HEK293 (cell line): ENCODE measurements at regions not wholly inside any gene's neighbourhood (a gene's known extent, or its start where the extent isn't known, plus 50 kb on each side); places are given as distances from the start of the nearest gene placed in this dataset.

Source experiments
- ATF2 ChIP-seq: fragments of 450-650 bp; formaldehyde crosslinking; IDR thresholded peaks from 2 replicates; pipeline ENCODE4 v1.5.1; 2016; ENCODE audit warnings: missing biosample characterization, missing genetic modification characterization, low read depth
- CTCF ChIP-seq: fragments of 450-650 bp; formaldehyde crosslinking; IDR thresholded peaks from 2 replicates; pipeline ENCODE4 v1.5.1; 2016; ENCODE audit warnings: missing biosample characterization, missing genetic modification characterization
- KLF1 ChIP-seq: fragments of 450-650 bp; formaldehyde crosslinking; IDR thresholded peaks from 2 replicates; pipeline ENCODE4 v1.5.1; 2016; ENCODE audit warnings: missing biosample characterization, missing genetic modification characterization
- ZBTB7A ChIP-seq: fragments of 450-650 bp; formaldehyde crosslinking; IDR thresholded peaks from 2 replicates; pipeline ENCODE4 v1.5.1; 2016; ENCODE audit warnings: low read depth, missing biosample characterization, missing genetic modification characterization
- ZNF133 ChIP-seq: fragments of 450-650 bp; formaldehyde crosslinking; IDR thresholded peaks from 2 replicates; pipeline ENCODE4 v1.5.1; 2016; ENCODE audit warnings: missing biosample characterization, missing genetic modification characterization
- ZNF138 ChIP-seq: fragments of 450-650 bp; formaldehyde crosslinking; IDR thresholded peaks from 2 replicates; pipeline ENCODE4 v1.5.1; 2016; ENCODE audit warnings: missing biosample characterization, missing genetic modification characterization, borderline replicate concordance
- ZNF391 ChIP-seq: fragments of 450-650 bp; formaldehyde crosslinking; IDR thresholded peaks from 2 replicates; pipeline ENCODE4 v1.5.1; 2016; ENCODE audit warnings: low read depth, missing biosample characterization, missing genetic modification characterization, borderline replicate concordance
- ZNF48 ChIP-seq: fragments of 450-650 bp; formaldehyde crosslinking; IDR thresholded peaks from 2 replicates; pipeline ENCODE4 v1.5.1; 2016; ENCODE audit warnings: missing biosample characterization, missing genetic modification characterization
- ZNF530 ChIP-seq: fragments of 450-650 bp; formaldehyde crosslinking; IDR thresholded peaks from 2 replicates; pipeline ENCODE4 v1.5.1; 2016; ENCODE audit warnings: low read depth, missing biosample characterization, missing genetic modification characterization
- TF ChIP-seq, protein P1 (sequence below): fragments of 450-650 bp; formaldehyde crosslinking; IDR thresholded peaks from 2 replicates; pipeline ENCODE4 v1.5.1; 2016; ENCODE audit warnings: missing biosample characterization, missing genetic modification characterization
- TF ChIP-seq, protein P2 (sequence below): fragments of 450-650 bp; formaldehyde crosslinking; IDR thresholded peaks from 2 replicates; pipeline ENCODE4 v1.5.1; 2016; ENCODE audit warnings: missing biosample characterization, missing genetic modification characterization

- no peak for TF ChIP-seq CTCF
- TF ChIP-seq ZNF391 (tag by site-specific recombination), result no peak
- TF ChIP-seq, protein P1, sequence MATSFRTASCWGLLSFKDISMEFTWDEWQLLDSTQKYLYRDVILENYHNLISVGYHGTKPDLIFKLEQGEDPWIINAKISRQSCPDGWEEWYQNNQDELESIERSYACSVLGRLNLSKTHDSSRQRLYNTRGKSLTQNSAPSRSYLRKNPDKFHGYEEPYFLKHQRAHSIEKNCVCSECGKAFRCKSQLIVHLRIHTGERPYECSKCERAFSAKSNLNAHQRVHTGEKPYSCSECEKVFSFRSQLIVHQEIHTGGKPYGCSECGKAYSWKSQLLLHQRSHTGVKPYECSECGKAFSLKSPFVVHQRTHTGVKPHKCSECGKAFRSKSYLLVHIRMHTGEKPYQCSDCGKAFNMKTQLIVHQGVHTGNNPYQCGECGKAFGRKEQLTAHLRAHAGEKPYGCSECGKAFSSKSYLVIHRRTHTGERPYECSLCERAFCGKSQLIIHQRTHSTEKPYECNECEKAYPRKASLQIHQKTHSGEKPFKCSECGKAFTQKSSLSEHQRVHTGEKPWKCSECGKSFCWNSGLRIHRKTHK (tag by site-specific recombination), result no peak
- TF ChIP-seq ZNF133 (tag by site-specific recombination), result no peak
- TF ChIP-seq ZBTB7A, result no peak
- no peak for TF ChIP-seq ZNF530 (tag by site-specific recombination)
- no peak for TF ChIP-seq KLF1 (tag by site-specific recombination)
- no peak for TF ChIP-seq ZNF48 (tag by site-specific recombination)
- TF ChIP-seq, protein P2, sequence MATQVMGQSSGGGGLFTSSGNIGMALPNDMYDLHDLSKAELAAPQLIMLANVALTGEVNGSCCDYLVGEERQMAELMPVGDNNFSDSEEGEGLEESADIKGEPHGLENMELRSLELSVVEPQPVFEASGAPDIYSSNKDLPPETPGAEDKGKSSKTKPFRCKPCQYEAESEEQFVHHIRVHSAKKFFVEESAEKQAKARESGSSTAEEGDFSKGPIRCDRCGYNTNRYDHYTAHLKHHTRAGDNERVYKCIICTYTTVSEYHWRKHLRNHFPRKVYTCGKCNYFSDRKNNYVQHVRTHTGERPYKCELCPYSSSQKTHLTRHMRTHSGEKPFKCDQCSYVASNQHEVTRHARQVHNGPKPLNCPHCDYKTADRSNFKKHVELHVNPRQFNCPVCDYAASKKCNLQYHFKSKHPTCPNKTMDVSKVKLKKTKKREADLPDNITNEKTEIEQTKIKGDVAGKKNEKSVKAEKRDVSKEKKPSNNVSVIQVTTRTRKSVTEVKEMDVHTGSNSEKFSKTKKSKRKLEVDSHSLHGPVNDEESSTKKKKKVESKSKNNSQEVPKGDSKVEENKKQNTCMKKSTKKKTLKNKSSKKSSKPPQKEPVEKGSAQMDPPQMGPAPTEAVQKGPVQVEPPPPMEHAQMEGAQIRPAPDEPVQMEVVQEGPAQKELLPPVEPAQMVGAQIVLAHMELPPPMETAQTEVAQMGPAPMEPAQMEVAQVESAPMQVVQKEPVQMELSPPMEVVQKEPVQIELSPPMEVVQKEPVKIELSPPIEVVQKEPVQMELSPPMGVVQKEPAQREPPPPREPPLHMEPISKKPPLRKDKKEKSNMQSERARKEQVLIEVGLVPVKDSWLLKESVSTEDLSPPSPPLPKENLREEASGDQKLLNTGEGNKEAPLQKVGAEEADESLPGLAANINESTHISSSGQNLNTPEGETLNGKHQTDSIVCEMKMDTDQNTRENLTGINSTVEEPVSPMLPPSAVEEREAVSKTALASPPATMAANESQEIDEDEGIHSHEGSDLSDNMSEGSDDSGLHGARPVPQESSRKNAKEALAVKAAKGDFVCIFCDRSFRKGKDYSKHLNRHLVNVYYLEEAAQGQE (tag by site-specific recombination), result no peak
- no peak for TF ChIP-seq ZNF138 (tag by site-specific recombination)
- TF ChIP-seq ATF2, result no peak
Observed at GRCh38 chr6:9139746-9140145, 704.4 kb upstream of the SLC35B3 start.
